ENCODE measurements at regions not wholly inside any gene's neighbourhood (a gene's known extent, or its start where the extent isn't known, plus 50 kb on each side); places are given as distances from the start of the nearest gene placed in this dataset.

DNA sequence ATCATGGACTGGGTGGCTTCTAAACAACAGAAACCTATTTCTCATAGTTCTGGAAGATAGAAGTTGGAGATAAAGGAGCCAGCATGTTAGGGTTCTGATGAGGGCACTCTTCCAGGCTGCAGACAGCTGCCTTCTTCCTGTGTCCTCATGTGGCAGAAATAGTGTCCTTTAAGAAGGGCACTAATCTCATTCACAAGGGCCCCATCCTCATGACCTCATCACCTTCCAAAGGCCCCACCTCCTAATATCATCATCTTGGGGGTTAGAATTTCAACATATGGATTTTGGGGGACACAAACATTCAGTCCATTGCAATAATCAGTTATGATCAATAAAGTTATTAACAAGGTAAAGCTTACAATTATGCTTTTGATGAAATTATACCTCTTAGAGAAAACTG is 130.8 kb upstream of the SLC22A23 start:
- Histone ChIP-seq H2AK9ac (replicated peaks; ENCODE audit: low read depth, low read length, poor library complexity) (no peak overlapping the region), H4K91ac (ENCODE audit: insufficient read depth, low read depth, low read length) (no peak overlapping the region), H2AK5ac (ENCODE audit: low read depth, low read length) (no peak overlapping the region), H3K23ac (ENCODE audit: low read depth, low read length) (no peak overlapping the region), H3K9me1 (ENCODE audit: insufficient read depth, low read length) (peaks cover 3% of the 10 kb centered on the region; the same call in 1 of the 2 replicates), H3K4me3 (ENCODE audit: insufficient read depth, low read depth, low read length) (no peak overlapping the region), H4K20me1 (ENCODE audit: insufficient read depth, low read length) (no peaks in the 10 kb centered on the region), H3K4me1 (ENCODE audit: control insufficient read depth, insufficient read depth, low read length) (peaks cover 5% of the 10 kb centered on the region), H3K79me1 (ENCODE audit: low read depth in 1 of 2, low read length in 2 of 2) (no peaks in the 10 kb centered on the region), H3K14ac (replicated peaks; ENCODE audit: low read depth, low read length) (no peak overlapping the region), H3K9me3 (ENCODE audit: control insufficient read depth, insufficient read depth, low read length) (peaks cover 6% of the 10 kb centered on the region), H3K56ac (ENCODE audit: extremely low read depth, insufficient read depth, low read length) (no peak overlapping the region), H3K27ac (ENCODE audit: insufficient read depth, low read length) (no peak overlapping the region), H4K8ac (ENCODE audit: low read depth in 2 of 2, low read length in 2 of 2) (no peak overlapping the region), H3K9ac (ENCODE audit: low read depth, low read length) (no peak overlapping the region), H2BK20ac (ENCODE audit: low read depth, low read length) (no peak overlapping the region), H3K18ac (ENCODE audit: low read depth, low read length) (no peak overlapping the region), H3K27me3 (ENCODE audit: control insufficient read depth, insufficient read depth, low read length) (no peaks in the 10 kb centered on the region; the same call in 1 of the 2 replicates), H3K4me2 (ENCODE audit: low read depth, low read length) (no peak overlapping the region), H2BK15ac (ENCODE audit: low read depth, low read length) (no peak overlapping the region), H2AFZ (replicated peaks; ENCODE audit: low read length, poor library complexity) (no peak overlapping the region), H2BK5ac (ENCODE audit: low read depth, low read length, poor library complexity, severe bottlenecking) (no peak overlapping the region), H4K5ac (ENCODE audit: low read depth, low read length) (no peak overlapping the region), H3K36me3 (ENCODE audit: control insufficient read depth, insufficient read depth, low read length) (no peaks in the 10 kb centered on the region), H2BK120ac (ENCODE audit: low read depth, low read length) (no peak overlapping the region), H3K4ac (ENCODE audit: low read depth, low read length) (no peak overlapping the region)
- no TSS peak for BruUV-seq (replicated peaks)
- DNase-seq, result no peak
- dilution Hi-C loops (cut with HindIII; ENCODE audit: low sequenced_read_pairs, unreplicated experiment) (no loop called here), in situ Hi-C loops (cut with MboI; ENCODE audit: low sequenced_read_pairs) (no loop called here), intact Hi-C loops (cut with micrococcal nuclease) (no loop called here)
- no peak for ATAC-seq (ENCODE audit: low read depth)
- no peak for TF ChIP-seq SMC3 (IDR thresholded peaks at IDR 0.05; ENCODE audit: low read depth, low read length)
- POLR2A ChIA-PET (ENCODE audit: unreplicated experiment), result no interaction called here
- CTCF ChIA-PET, result no interaction called here
